Ishikawa (cell line): ENCODE measurements at regions not wholly inside any gene's neighbourhood (a gene's known extent, or its start where the extent isn't known, plus 50 kb on each side); places are given as distances from the start of the nearest gene placed in this dataset.

Experiments used
- CEBPB ChIP-seq: IDR thresholded peaks from 2 replicates; pipeline ENCODE4 v1.6.1; 2012
- EGR1 ChIP-seq: IDR thresholded peaks from 2 replicates; pipeline ENCODE4 v1.6.1; 2012
- EP300 ChIP-seq: IDR thresholded peaks from 2 replicates; pipeline ENCODE4 v1.6.1; 2012; ENCODE audit warnings: borderline replicate concordance
- FOXM1 ChIP-seq: IDR thresholded peaks from 2 replicates; pipeline ENCODE4 v1.6.1; 2012; ENCODE audit warnings: low read depth, borderline replicate concordance
- RAD21 ChIP-seq: IDR thresholded peaks from 2 replicates; pipeline ENCODE4 v1.6.1; 2012; ENCODE audit warnings: low read depth
- TAF1 ChIP-seq: IDR thresholded peaks from 2 replicates; pipeline ENCODE4 v1.6.1; 2012; ENCODE audit warnings: low read depth, mild to moderate bottlenecking
- TCF12 ChIP-seq: IDR thresholded peaks from 2 replicates; pipeline ENCODE4 v1.6.1; 2012; ENCODE audit warnings: low read depth
- TEAD4 ChIP-seq: IDR thresholded peaks from 2 replicates; pipeline ENCODE4 v1.6.1; 2012
- YY1 ChIP-seq: IDR thresholded peaks from 2 replicates; pipeline ENCODE4 v1.6.1; 2012; ENCODE audit warnings: low read depth
- ZBTB7A ChIP-seq: IDR thresholded peaks from 2 replicates; pipeline ENCODE4 v1.6.1; 2012; ENCODE audit warnings: low read depth
- TF ChIP-seq, protein P1 (sequence below): IDR thresholded peaks from 2 replicates; pipeline ENCODE4 v1.6.1; 2012; ENCODE audit warnings: low read depth, mild to moderate bottlenecking
- TF ChIP-seq, protein P2 (sequence below): IDR thresholded peaks from 2 replicates; pipeline ENCODE4 v1.6.1; 2012
- TF ChIP-seq, protein P3 (sequence below): IDR thresholded peaks from 2 replicates; pipeline ENCODE4 v1.6.1; 2012

DNA sequence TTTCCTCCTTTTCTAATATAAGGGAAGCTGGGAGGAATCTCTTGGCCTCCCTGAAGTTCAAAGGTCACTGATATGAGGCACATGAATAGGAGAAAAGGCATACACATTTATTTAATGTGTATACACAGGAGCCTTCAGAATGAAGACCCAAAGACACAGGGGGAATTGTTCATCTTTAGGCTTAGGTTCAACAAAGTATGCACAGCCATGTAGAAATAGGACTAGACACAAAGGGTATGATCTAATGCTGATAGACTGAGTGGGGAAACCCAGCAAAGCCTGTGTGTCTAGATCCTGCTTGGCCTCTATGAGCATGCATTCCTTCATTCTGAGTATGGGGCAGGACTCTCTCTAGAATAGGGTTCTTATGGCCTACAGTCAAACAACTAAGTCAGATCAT, 177.1 kb upstream of the RFC3 start:
- TF ChIP-seq RAD21 (no peak), EGR1 (no peak), TAF1 (no peak), YY1 (no peak), ZBTB7A (no peak), TEAD4 (no peak), CEBPB (no peak), FOXM1 (no peak), EP300 (no peak), TCF12 (no peak)
- TF ChIP-seq, protein P1, sequence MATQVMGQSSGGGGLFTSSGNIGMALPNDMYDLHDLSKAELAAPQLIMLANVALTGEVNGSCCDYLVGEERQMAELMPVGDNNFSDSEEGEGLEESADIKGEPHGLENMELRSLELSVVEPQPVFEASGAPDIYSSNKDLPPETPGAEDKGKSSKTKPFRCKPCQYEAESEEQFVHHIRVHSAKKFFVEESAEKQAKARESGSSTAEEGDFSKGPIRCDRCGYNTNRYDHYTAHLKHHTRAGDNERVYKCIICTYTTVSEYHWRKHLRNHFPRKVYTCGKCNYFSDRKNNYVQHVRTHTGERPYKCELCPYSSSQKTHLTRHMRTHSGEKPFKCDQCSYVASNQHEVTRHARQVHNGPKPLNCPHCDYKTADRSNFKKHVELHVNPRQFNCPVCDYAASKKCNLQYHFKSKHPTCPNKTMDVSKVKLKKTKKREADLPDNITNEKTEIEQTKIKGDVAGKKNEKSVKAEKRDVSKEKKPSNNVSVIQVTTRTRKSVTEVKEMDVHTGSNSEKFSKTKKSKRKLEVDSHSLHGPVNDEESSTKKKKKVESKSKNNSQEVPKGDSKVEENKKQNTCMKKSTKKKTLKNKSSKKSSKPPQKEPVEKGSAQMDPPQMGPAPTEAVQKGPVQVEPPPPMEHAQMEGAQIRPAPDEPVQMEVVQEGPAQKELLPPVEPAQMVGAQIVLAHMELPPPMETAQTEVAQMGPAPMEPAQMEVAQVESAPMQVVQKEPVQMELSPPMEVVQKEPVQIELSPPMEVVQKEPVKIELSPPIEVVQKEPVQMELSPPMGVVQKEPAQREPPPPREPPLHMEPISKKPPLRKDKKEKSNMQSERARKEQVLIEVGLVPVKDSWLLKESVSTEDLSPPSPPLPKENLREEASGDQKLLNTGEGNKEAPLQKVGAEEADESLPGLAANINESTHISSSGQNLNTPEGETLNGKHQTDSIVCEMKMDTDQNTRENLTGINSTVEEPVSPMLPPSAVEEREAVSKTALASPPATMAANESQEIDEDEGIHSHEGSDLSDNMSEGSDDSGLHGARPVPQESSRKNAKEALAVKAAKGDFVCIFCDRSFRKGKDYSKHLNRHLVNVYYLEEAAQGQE = no peak
- TF ChIP-seq, protein P2, sequence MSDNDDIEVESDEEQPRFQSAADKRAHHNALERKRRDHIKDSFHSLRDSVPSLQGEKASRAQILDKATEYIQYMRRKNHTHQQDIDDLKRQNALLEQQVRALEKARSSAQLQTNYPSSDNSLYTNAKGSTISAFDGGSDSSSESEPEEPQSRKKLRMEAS = no peak
- TF ChIP-seq, protein P3, sequence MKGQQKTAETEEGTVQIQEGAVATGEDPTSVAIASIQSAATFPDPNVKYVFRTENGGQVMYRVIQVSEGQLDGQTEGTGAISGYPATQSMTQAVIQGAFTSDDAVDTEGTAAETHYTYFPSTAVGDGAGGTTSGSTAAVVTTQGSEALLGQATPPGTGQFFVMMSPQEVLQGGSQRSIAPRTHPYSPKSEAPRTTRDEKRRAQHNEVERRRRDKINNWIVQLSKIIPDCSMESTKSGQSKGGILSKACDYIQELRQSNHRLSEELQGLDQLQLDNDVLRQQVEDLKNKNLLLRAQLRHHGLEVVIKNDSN = no peak
